ENCODE measurements at regions not wholly inside any gene's neighbourhood (a gene's known extent, or its start where the extent isn't known, plus 50 kb on each side); places are given as distances from the start of the nearest gene placed in this dataset.

DNA sequence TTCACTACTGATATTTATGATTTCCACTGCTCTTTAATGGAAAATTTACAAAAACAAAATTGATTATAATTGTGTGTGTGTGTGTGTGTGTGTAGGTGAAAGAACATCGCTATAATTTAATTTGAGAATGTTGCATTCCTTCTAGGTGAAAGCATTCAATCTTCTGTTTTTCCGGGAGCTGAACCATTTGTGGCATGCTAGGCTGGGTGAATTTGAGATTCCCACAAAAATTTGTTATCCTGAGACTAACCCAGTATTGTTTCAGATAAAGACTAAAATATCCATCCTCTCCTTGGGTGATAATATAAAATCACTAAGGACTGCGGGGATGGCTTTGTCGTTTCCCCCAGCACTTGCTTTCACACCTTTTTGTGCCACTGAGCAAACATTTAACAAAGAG lies 911.2 kb upstream of the PIK3C3 start:
- H3K4me3 Mint-ChIP-seq: no peak overlapping the region
- no peaks in the 10 kb centered on the region for H3K4me1 Mint-ChIP-seq
- no peaks in the 10 kb centered on the region for H3K27me3 Mint-ChIP-seq
- DNase-seq (no peak), ATAC-seq (replicated peaks) (no peak)
- no peaks in the 10 kb centered on the region for H3K36me3 Mint-ChIP-seq
- no peaks in the 10 kb centered on the region for H3K9me3 Mint-ChIP-seq
- no peak overlapping the region for H3K27ac Mint-ChIP-seq

DNA sequence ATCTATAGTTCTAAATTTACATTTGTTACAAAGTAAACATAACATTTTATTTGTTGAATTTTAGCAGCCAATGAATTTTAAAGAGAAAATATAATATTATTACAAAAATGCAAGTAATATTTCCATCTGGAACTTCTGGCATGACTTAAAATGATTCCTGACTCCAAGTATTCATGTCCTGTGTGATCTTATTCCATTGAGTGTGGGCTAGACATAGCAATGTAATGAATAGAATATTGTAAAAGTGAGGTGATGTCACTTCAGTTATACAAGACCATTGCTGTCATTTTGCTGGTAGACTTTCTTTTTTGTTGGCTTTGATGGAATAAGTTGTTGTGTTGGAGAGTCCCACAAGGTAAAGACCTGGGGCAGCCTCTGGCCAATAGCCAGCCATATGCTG lies 912.2 kb upstream of the PIK3C3 start:
- ATAC-seq (replicated peaks): no peak
- no peaks in the 10 kb centered on the region for H3K9me3 Mint-ChIP-seq
- no peak for DNase-seq
- H3K4me1 Mint-ChIP-seq: no peaks in the 10 kb centered on the region
- no peaks in the 10 kb centered on the region for H3K27me3 Mint-ChIP-seq
- no peaks in the 10 kb centered on the region for H3K36me3 Mint-ChIP-seq
- H3K4me3 Mint-ChIP-seq: no peak overlapping the region
- H3K27ac Mint-ChIP-seq: no peak overlapping the region

GRCh38 chr18:41038071-41038470 lies 917.0 kb upstream of the PIK3C3 start:
- Mint-ChIP-seq H3K9me3 (peaks cover 0 to 3% of the 10 kb centered on the region in 2 donors), H3K36me3 (no peaks in the 10 kb centered on the region), H3K4me1 (no peaks in the 10 kb centered on the region), H3K27me3 (no peaks in the 10 kb centered on the region), H3K27ac (no peak overlapping the region), H3K4me3 (no peak overlapping the region)
- ATAC-seq (replicated peaks) (no peak), DNase-seq (no peak)

DNA sequence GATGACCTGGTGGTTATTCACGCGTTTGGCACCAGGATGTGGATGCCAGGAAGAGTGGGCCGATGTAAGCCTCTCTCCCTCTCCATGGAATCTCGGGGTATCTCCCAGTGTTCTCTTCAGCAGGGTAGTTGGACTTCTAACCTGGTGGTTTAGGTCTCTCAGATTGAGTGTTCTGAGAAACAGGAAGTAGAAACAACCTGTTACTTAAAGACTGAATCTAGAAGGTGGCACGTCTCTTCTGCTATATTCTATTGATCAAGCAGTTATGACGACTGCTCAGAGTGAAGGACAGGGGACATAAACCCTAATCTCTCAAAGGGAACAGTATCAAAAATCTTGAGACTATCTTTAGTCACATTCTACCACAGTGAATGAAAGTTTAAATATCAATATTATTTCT lies 918.7 kb upstream of the PIK3C3 start:
- Mint-ChIP-seq H3K27ac (no peak overlapping the region), H3K36me3 (no peaks in the 10 kb centered on the region), H3K4me3 (no peak overlapping the region), H3K27me3 (no peaks in the 10 kb centered on the region), H3K9me3 (peaks cover 0 to 3% of the 10 kb centered on the region in 2 donors), H3K4me1 (no peaks in the 10 kb centered on the region)
- no peak for ATAC-seq (replicated peaks)
- no peak for DNase-seq

DNA sequence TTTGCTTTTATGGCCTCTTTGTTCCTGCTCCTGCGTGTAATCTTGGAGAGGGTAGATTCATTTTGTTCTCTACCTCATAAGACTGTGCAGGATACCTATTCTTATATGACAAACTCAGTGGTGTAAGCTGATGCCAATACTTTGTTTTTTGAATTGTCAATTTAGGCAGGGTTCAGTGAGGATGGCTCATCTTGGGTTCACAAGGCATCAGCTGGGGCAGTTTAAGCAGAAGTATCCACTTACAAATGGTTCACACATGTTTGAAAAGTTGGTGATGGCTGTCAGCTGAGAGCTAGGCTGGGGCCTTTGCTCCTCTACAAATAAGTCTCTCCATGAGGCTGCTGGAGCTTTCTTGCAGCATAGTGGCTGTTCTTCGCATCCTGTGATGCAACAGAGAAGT lies 920.6 kb upstream of the PIK3C3 start:
- Mint-ChIP-seq H3K4me3 (no peak overlapping the region), H3K27me3 (no peaks in the 10 kb centered on the region), H3K9me3 (peaks cover 0 to 3% of the 10 kb centered on the region in 2 donors), H3K36me3 (no peaks in the 10 kb centered on the region), H3K4me1 (no peaks in the 10 kb centered on the region), H3K27ac (no peak overlapping the region)
- DNase-seq: no peak
- ATAC-seq (replicated peaks): no peak

DNA sequence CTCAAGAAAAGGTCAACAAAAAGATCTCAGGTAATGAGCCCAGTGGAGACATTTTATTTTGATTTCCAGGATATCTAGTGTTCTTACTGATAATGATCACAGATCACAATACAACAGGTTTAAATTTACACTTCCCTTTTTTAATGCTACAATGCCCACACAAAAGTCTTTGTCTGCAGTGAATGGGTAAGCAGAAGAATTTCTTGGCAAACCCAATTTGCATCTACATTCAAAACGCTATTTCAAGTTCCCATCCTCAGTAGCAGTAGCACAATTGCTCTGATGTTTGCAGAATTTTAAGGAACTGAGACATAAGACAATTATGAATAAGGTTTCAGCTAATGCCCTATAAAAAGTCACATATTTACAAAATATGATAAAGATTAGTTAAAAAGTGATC lies 929.4 kb upstream of the PIK3C3 start:
- no peak overlapping the region for H3K27ac Mint-ChIP-seq
- no peaks in the 10 kb centered on the region for H3K27me3 Mint-ChIP-seq
- H3K4me1 Mint-ChIP-seq: no peaks in the 10 kb centered on the region
- ATAC-seq (replicated peaks) (peak; percentile 45 to 63), DNase-seq (no peak)
- no peaks in the 10 kb centered on the region for H3K9me3 Mint-ChIP-seq
- no peak overlapping the region for H3K4me3 Mint-ChIP-seq
- H3K36me3 Mint-ChIP-seq: no peaks in the 10 kb centered on the region

DNA sequence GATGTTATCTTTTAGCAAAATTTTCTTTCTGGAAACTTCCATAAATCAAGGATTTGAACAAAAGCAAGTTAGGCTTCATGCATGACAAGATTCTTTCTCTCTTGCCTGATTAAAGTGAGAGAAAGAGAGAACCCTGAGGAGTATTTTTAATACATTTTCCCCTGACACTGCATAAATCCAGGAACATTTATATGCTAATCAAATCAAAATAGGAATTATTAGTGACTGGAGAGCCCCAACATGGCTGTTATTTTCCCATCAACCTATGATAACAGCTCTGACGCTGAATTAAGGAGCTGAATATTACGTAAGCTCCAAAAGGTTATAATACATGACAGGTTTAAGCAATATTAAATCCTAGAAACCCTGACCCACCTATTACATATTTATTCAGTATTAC lies 930.2 kb upstream of the PIK3C3 start:
- H3K27ac Mint-ChIP-seq: no peak overlapping the region
- ATAC-seq (replicated peaks) (no peak), DNase-seq (no peak)
- H3K4me3 Mint-ChIP-seq: no peak overlapping the region
- no peaks in the 10 kb centered on the region for H3K36me3 Mint-ChIP-seq
- H3K27me3 Mint-ChIP-seq: no peaks in the 10 kb centered on the region
- H3K9me3 Mint-ChIP-seq: no peaks in the 10 kb centered on the region
- no peaks in the 10 kb centered on the region for H3K4me1 Mint-ChIP-seq

DNA sequence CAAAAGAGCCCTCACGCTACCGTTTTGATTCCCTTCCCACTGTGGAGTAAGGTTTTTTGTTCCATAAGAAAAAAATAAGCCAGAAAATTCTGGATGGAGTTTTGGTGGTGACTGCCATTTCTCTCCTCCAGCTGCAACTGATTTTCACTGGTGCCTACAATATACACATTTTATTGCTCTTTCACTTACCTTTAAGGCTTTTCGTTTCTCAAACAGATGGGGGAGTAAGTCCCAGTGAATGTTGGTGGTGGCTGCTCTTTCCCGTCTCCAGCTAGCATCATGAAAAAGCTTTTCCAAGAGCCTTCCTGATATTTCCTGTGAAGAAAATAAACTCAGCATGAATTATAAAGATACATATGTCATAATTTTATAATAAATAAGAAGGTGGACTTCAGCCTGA lies 932.5 kb upstream of the PIK3C3 start:
- ATAC-seq (replicated peaks) (no peak), DNase-seq (no peak)
- H3K9me3 Mint-ChIP-seq: peaks cover 0 to 4% of the 10 kb centered on the region in 2 donors
- no peaks in the 10 kb centered on the region for H3K4me1 Mint-ChIP-seq
- H3K27ac Mint-ChIP-seq: no peak overlapping the region
- H3K4me3 Mint-ChIP-seq: no peak overlapping the region
- H3K27me3 Mint-ChIP-seq: no peaks in the 10 kb centered on the region
- no peaks in the 10 kb centered on the region for H3K36me3 Mint-ChIP-seq

DNA sequence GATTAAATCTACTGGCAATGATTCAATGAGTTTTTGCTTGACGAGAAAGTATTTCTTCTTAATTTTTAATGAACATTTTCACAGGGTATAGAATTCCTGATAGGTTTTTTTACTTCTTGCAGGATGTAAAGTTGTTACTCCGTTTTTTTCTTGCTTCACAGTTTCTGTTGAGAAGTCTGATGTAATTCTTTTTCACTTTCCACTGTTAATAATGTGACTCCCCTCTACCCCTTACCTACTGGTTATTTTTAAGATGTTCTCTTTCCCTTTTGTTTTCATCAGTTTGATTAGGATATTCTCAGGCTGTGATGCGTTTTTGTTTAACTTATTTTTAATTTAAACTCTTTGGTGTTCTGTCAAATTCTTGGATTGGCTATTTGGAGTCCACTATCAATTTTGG lies 933.9 kb upstream of the PIK3C3 start:
- ATAC-seq (replicated peaks) (no peak), DNase-seq (no peak)
- H3K36me3 Mint-ChIP-seq: no peaks in the 10 kb centered on the region
- peaks cover 0 to 8% of the 10 kb centered on the region in 2 donors for H3K9me3 Mint-ChIP-seq
- no peak overlapping the region for H3K4me3 Mint-ChIP-seq
- H3K27ac Mint-ChIP-seq: no peak overlapping the region
- no peaks in the 10 kb centered on the region for H3K4me1 Mint-ChIP-seq
- H3K27me3 Mint-ChIP-seq: no peaks in the 10 kb centered on the region

DNA sequence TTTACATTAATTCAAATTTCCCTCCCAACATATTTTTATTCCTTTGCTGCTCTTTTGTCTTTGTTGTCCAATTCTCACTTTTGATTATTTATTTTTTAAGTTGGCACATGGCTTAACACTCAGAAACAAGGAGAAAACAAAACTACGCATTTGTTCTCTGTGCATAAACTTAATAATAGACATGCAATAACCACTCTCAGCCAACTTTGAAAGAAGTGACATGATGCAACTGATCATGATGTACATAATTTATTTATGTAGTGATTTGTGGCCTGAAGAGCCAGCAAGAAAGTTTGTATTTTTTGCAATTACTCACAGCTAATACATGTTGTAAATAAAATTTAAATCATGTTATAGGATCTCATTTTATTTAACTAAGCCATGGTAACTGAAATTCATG lies 942.8 kb upstream of the PIK3C3 start:
- DNase-seq (no peak), ATAC-seq (replicated peaks) (no peak)
- H3K4me1 Mint-ChIP-seq: no peaks in the 10 kb centered on the region
- no peaks in the 10 kb centered on the region for H3K36me3 Mint-ChIP-seq
- no peak overlapping the region for H3K4me3 Mint-ChIP-seq
- H3K27me3 Mint-ChIP-seq: no peaks in the 10 kb centered on the region
- H3K27ac Mint-ChIP-seq: no peak overlapping the region
- H3K9me3 Mint-ChIP-seq: peaks cover 4 to 7% of the 10 kb centered on the region in 2 donors

DNA sequence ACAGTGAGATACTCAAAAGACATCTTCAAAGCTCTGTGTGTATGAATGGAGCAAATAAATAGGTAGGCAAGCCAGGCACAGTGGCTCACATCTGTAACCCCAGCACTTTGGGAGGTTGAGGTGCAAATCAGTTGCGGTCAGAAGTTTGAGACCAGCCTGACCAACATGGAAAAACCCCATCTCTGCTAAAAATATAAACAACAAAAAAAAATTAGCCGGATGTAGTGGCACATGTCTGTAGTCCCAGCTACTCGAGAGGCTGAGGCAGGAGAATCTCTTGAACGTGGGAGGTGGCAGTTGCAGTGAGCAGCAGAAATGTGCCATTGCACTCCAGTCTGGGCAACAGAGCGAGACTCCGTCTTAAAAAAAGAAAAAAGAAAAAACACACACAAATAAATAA lies 945.1 kb upstream of the PIK3C3 start:
- no peaks in the 10 kb centered on the region for H3K36me3 Mint-ChIP-seq
- no peak overlapping the region for H3K4me3 Mint-ChIP-seq
- H3K27ac Mint-ChIP-seq: no peak overlapping the region
- no peaks in the 10 kb centered on the region for H3K4me1 Mint-ChIP-seq
- no peaks in the 10 kb centered on the region for H3K27me3 Mint-ChIP-seq
- no peak for DNase-seq
- ATAC-seq (replicated peaks): no peak
- H3K9me3 Mint-ChIP-seq: no peaks in the 10 kb centered on the region

DNA sequence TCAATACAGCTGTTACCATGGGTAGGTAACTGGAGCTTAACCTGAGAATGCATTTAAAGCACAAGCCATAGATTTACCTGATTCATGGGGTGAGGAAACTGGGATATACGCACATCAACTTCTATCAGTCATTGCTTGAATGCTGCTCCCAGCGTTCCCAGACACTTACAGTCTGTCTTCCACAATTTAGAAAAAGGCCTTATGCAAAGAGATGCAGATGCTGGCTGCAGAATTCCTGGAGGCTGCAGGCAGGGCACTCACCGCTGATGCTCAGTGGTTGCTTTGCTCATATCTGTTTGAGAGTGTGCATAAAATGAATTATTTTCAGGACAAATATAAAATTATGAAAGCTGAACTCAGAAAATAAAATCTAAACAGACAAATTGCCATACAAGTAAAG lies 950.7 kb upstream of the PIK3C3 start:
- DNase-seq: no peak
- Mint-ChIP-seq H3K4me1 (no peaks in the 10 kb centered on the region), H3K27ac (no peak overlapping the region), H3K27me3 (no peaks in the 10 kb centered on the region), H3K9me3 (no peaks in the 10 kb centered on the region), H3K36me3 (no peaks in the 10 kb centered on the region), H3K4me3 (no peak overlapping the region)
- no peak for ATAC-seq (replicated peaks)

DNA sequence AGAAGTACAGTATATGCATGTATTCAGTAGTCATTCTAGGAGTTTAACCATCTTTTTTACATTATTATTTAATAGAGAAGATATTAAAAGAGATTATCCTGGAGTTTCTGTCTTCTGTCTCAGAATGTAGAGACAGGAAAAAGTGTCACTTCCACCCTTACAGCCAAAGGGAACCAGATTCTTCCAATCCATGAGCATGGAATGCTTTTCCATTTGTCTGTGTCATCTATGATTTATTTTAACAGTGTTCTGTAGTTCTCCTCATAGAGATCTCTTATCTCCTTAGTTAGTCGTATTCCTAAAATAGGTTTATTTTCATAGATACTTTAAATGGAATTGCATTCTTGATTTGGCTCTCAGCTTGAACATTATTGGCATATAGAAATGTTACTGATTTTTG lies 959.5 kb upstream of the PIK3C3 start:
- Mint-ChIP-seq H3K27ac (no peak overlapping the region), H3K27me3 (no peaks in the 10 kb centered on the region), H3K9me3 (peaks cover 0 to 4% of the 10 kb centered on the region in 2 donors), H3K4me1 (no peaks in the 10 kb centered on the region), H3K4me3 (no peak overlapping the region), H3K36me3 (no peaks in the 10 kb centered on the region)
- no peak for DNase-seq
- no peak for ATAC-seq (replicated peaks)

GRCh38 chr18:40993363-40993762 lies 961.7 kb upstream of the PIK3C3 start:
- Mint-ChIP-seq H3K9me3 (peaks cover 0 to 4% of the 10 kb centered on the region in 2 donors), H3K4me1 (no peaks in the 10 kb centered on the region), H3K27me3 (no peaks in the 10 kb centered on the region), H3K36me3 (no peaks in the 10 kb centered on the region), H3K4me3 (no peak overlapping the region), H3K27ac (no peak overlapping the region)
- ATAC-seq (replicated peaks) (no peak), DNase-seq (no peak)

DNA sequence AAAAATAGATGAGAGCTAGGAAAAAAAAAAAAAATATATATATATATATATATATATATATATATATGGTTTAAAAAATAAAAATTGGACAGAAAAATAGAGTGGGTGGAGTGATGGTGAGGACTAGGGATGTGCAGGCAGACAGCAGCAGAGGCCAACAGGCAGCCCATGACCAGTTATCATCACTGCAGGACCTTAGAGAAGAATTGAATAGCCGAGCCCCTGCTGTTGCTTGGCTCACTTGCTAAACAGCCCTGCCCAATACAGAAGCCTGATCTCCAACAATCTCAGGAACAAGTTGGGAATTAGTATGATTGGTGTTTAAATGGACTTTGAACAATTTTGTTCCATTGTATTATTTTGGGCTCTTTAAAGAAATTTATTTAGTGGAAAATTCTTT lies 967.5 kb upstream of the PIK3C3 start:
- DNase-seq (no peak), ATAC-seq (replicated peaks) (no peak)
- Mint-ChIP-seq H3K36me3 (no peaks in the 10 kb centered on the region), H3K9me3 (peaks cover 0 to 2% of the 10 kb centered on the region in 2 donors), H3K27me3 (no peaks in the 10 kb centered on the region), H3K27ac (no peak overlapping the region), H3K4me3 (no peak overlapping the region), H3K4me1 (no peaks in the 10 kb centered on the region)

DNA sequence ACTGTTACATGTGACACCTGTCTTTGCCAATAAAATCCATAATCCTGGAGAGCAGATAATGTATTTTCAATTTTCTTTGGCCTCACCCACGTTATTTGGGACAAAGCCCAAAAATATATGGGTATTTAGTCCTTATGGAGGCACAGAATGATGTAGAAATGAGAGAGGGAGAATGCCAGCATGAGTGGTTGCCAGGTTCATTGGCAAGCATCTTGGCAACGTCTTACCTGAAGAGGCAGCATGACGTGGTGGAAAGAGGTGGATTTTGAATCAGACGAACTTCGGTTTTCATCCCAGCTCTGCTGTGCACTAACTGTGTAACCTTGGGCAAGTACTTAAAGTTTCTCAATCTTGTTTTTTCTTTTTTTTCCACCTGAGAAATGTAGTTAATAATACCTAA lies 969.6 kb upstream of the PIK3C3 start:
- Mint-ChIP-seq H3K36me3 (no peaks in the 10 kb centered on the region), H3K4me1 (no peaks in the 10 kb centered on the region), H3K9me3 (no peaks in the 10 kb centered on the region), H3K4me3 (no peak overlapping the region), H3K27ac (no peak overlapping the region), H3K27me3 (no peaks in the 10 kb centered on the region)
- ATAC-seq (replicated peaks) (no peak), DNase-seq (no peak)
